Gastrocnemius medialis (tissue), 4 donors: ENCODE measurements at regions not wholly inside any gene's neighbourhood (a gene's known extent, or its start where the extent isn't known, plus 50 kb on each side); places are given as distances from the start of the nearest gene placed in this dataset.

ENCODE experiments used
- CTCF ChIP-seq, 5 experiments: fragments of 450-650 bp in 3 of 5; fragments of 200-600 bp in 2 of 5; sonication (generic) in 2 of 5; IDR thresholded peaks in 4 of 5; conservative IDR thresholded peaks in 1 of 5; 1 replicate in 4 of 5; 2 replicates in 1 of 5; pipeline ENCODE4 v1.5.1; 2016 to 2019; ENCODE audit warnings: antibody characterized with exemption in 5 of 5, mild to moderate bottlenecking in 3 of 5, moderate library complexity in 3 of 5
- POLR2A ChIP-seq, 2 donors: fragments of 450-650 bp; IDR thresholded peaks; one replicate each; pipeline ENCODE4 v1.6.1; 2017; ENCODE audit warnings: antibody characterized with exemption in 2 of 2, mild to moderate bottlenecking in 2 of 2, moderate library complexity in 2 of 2

GRCh38 chr13:71290963-71291841, 575.8 kb downstream of the DACH1 start:
- TF ChIP-seq CTCF (IDR thresholded peaks at IDR 0.05 in 4 of 5, conservative IDR thresholded peaks at IDR 0.05 in 1 of 5) (no peak), POLR2A (IDR thresholded peaks at IDR 0.05) (no peak)
